Activated T-cell treated with anti-CD3 and anti-CD28 coated beads, Interleukin-2, amount 50 U/mL, for 24 hours (primary cell): ENCODE measurements at regions not wholly inside any gene's neighbourhood (a gene's known extent, or its start where the extent isn't known, plus 50 kb on each side); places are given as distances from the start of the nearest gene placed in this dataset.
"Not testable (repeated sequence)": the region's sequence is repeated elsewhere in the genome, so short reads cannot be mapped to it uniquely, and the experiment has no call there.

Experiments
- DNase-seq: peaks from one replicate; pipeline ENCODE4 v3.0.0-alpha.2; 2020
- H3K27ac Mint-ChIP-seq: 2 replicates; pipeline ENCODE4 v1.8.0; 2020; ENCODE audit warnings: mild to moderate bottlenecking, mixed read lengths
- H3K27me3 Mint-ChIP-seq: 2 replicates; pipeline ENCODE4 v1.8.0; 2020; ENCODE audit warnings: mixed read lengths
- H3K36me3 Mint-ChIP-seq: 2 replicates; pipeline ENCODE4 v1.8.0; 2020; ENCODE audit warnings: low read depth, mixed read lengths
- H3K4me1 Mint-ChIP-seq: 2 replicates; pipeline ENCODE4 v1.8.0; 2020; ENCODE audit warnings: low read depth, mixed read lengths
- H3K4me3 Mint-ChIP-seq: 2 replicates; pipeline ENCODE4 v1.8.0; 2020; ENCODE audit warnings: mild to moderate bottlenecking, moderate library complexity, mixed read lengths
- H3K9me3 Mint-ChIP-seq: 2 replicates; pipeline ENCODE4 v1.8.0; 2020; ENCODE audit warnings: mixed read lengths

GRCh38 chr19:27885359-27885758, 1327.6 kb downstream of the UQCRFS1 start:
- no peak for DNase-seq
- Mint-ChIP-seq H3K4me3 (no peak overlapping the region), H3K9me3 (peaks cover 23% of the 10 kb centered on the region), H3K4me1 (no peaks in the 10 kb centered on the region), H3K36me3 (no peaks in the 10 kb centered on the region), H3K27me3 (no peaks in the 10 kb centered on the region), H3K27ac (no peak overlapping the region)

- Mint-ChIP-seq H3K9me3 (peaks cover 23% of the 10 kb centered on the region), H3K4me3 (no peak overlapping the region)
Measured at GRCh38 chr19:27884376-27884775, 1328.6 kb downstream of the UQCRFS1 start.

GRCh38 chr19:27881213-27881612, 1331.7 kb downstream of the UQCRFS1 start:
- Mint-ChIP-seq H3K27me3 (no peaks in the 10 kb centered on the region), H3K9me3 (peaks cover 19% of the 10 kb centered on the region), H3K36me3 (no peaks in the 10 kb centered on the region), H3K4me1 (no peaks in the 10 kb centered on the region), H3K27ac (no peak overlapping the region), H3K4me3 (no peak overlapping the region)
- no peak for DNase-seq

More at GRCh38 chr19:27884376-27884775, 1328.6 kb downstream of the UQCRFS1 start:
- Mint-ChIP-seq H3K4me1 (no peaks in the 10 kb centered on the region), H3K27ac (no peak overlapping the region), H3K36me3 (no peaks in the 10 kb centered on the region), H3K27me3 (no peaks in the 10 kb centered on the region)
- no peak for DNase-seq

GRCh38 chr19:27876976-27877512, 1335.9 kb downstream of the UQCRFS1 start:
- H3K27ac Mint-ChIP-seq, result no peak overlapping the region
- no peaks in the 10 kb centered on the region for H3K36me3 Mint-ChIP-seq
- no peaks in the 10 kb centered on the region for H3K27me3 Mint-ChIP-seq
- H3K4me3 Mint-ChIP-seq, result no peak overlapping the region
- H3K4me1 Mint-ChIP-seq, result no peaks in the 10 kb centered on the region
- DNase-seq, result no peak
- H3K9me3 Mint-ChIP-seq, result peaks cover 11% of the 10 kb centered on the region

- Mint-ChIP-seq H3K9me3 (peaks cover 11% of the 10 kb centered on the region), H3K4me1 (no peaks in the 10 kb centered on the region), H3K27ac (no peak overlapping the region), H3K4me3 (no peak overlapping the region), H3K36me3 (no peaks in the 10 kb centered on the region), H3K27me3 (no peaks in the 10 kb centered on the region)
- no peak for DNase-seq
Measured at GRCh38 chr19:27876489-27876888, 1336.5 kb downstream of the UQCRFS1 start.

GRCh38 chr19:27872370-27872769, 1340.6 kb downstream of the UQCRFS1 start:
- peaks cover 2% of the 10 kb centered on the region for H3K36me3 Mint-ChIP-seq

GRCh38 chr19:27870293-27870692, 1342.7 kb downstream of the UQCRFS1 start:
- peaks cover 17% of the 10 kb centered on the region for H3K9me3 Mint-ChIP-seq
- no peak for DNase-seq
- H3K27me3 Mint-ChIP-seq, result no peaks in the 10 kb centered on the region
- no peaks in the 10 kb centered on the region for H3K4me1 Mint-ChIP-seq
- H3K36me3 Mint-ChIP-seq, result peaks cover 4% of the 10 kb centered on the region
- no peak overlapping the region for H3K4me3 Mint-ChIP-seq
- H3K27ac Mint-ChIP-seq, result no peak overlapping the region

More at GRCh38 chr19:27872370-27872769, 1340.6 kb downstream of the UQCRFS1 start:
- Mint-ChIP-seq H3K9me3 (peaks cover 12% of the 10 kb centered on the region), H3K4me3 (no peak overlapping the region), H3K27me3 (no peaks in the 10 kb centered on the region), H3K4me1 (no peaks in the 10 kb centered on the region), H3K27ac (no peak overlapping the region)
- no peak for DNase-seq

GRCh38 chr19:27868007-27868406, 1344.9 kb downstream of the UQCRFS1 start:
- Mint-ChIP-seq H3K9me3 (peaks cover 22% of the 10 kb centered on the region), H3K36me3 (peaks cover 4% of the 10 kb centered on the region), H3K27me3 (no peaks in the 10 kb centered on the region), H3K4me1 (no peaks in the 10 kb centered on the region), H3K4me3 (no peak overlapping the region), H3K27ac (no peak overlapping the region)
- no peak for DNase-seq

- Mint-ChIP-seq H3K36me3 (peaks cover 4% of the 10 kb centered on the region), H3K4me3 (no peak overlapping the region), H3K9me3 (peaks cover 28% of the 10 kb centered on the region)
Measured at GRCh38 chr19:27865927-27866777, 1346.8 kb downstream of the UQCRFS1 start.

GRCh38 chr19:27861411-27861975, 1351.5 kb downstream of the UQCRFS1 start:
- Mint-ChIP-seq H3K9me3 (peaks cover 69% of the 10 kb centered on the region), H3K36me3 (peaks cover 13% of the 10 kb centered on the region), H3K4me1 (no peaks in the 10 kb centered on the region), H3K27ac (no peak overlapping the region), H3K4me3 (no peak overlapping the region), H3K27me3 (no peaks in the 10 kb centered on the region)
- no peak for DNase-seq

More at GRCh38 chr19:27865927-27866777, 1346.8 kb downstream of the UQCRFS1 start:
- Mint-ChIP-seq H3K4me1 (no peaks in the 10 kb centered on the region), H3K27me3 (no peaks in the 10 kb centered on the region), H3K27ac (no peak overlapping the region)
- no peak for DNase-seq

- H3K9me3 Mint-ChIP-seq, result peaks cover 64% of the 10 kb centered on the region
- no peak overlapping the region for H3K4me3 Mint-ChIP-seq
- no peaks in the 10 kb centered on the region for H3K4me1 Mint-ChIP-seq
Measured at GRCh38 chr19:27860309-27860934, 1352.5 kb downstream of the UQCRFS1 start.

GRCh38 chr19:27859689-27860088, 1353.3 kb downstream of the UQCRFS1 start:
- peaks cover 70% of the 10 kb centered on the region for H3K9me3 Mint-ChIP-seq
- no peak overlapping the region for H3K4me3 Mint-ChIP-seq
- DNase-seq, result no peak
- H3K36me3 Mint-ChIP-seq, result peaks cover 11% of the 10 kb centered on the region
- H3K4me1 Mint-ChIP-seq, result no peaks in the 10 kb centered on the region
- H3K27me3 Mint-ChIP-seq, result no peaks in the 10 kb centered on the region
- H3K27ac Mint-ChIP-seq, result no peak overlapping the region

More at GRCh38 chr19:27860309-27860934, 1352.5 kb downstream of the UQCRFS1 start:
- Mint-ChIP-seq H3K36me3 (peaks cover 11% of the 10 kb centered on the region), H3K27me3 (no peaks in the 10 kb centered on the region), H3K27ac (no peak overlapping the region)
- DNase-seq, result no peak

GRCh38 chr19:27858981-27859581, 1353.9 kb downstream of the UQCRFS1 start:
- H3K9me3 Mint-ChIP-seq, result peaks cover 73% of the 10 kb centered on the region
- H3K27me3 Mint-ChIP-seq, result no peaks in the 10 kb centered on the region
- H3K36me3 Mint-ChIP-seq, result peaks cover 11% of the 10 kb centered on the region
- no peak for DNase-seq
- H3K4me3 Mint-ChIP-seq, result no peak overlapping the region
- H3K27ac Mint-ChIP-seq, result no peak overlapping the region
- H3K4me1 Mint-ChIP-seq, result no peaks in the 10 kb centered on the region

- Mint-ChIP-seq H3K9me3 (peaks cover 59% of the 10 kb centered on the region), H3K36me3 (peaks cover 15% of the 10 kb centered on the region)
- H3K4me1 Mint-ChIP-seq, DNase-seq, H3K27me3 Mint-ChIP-seq, H3K27ac Mint-ChIP-seq, H3K4me3 Mint-ChIP-seq: not testable (repeated sequence)
Measured at GRCh38 chr19:27852931-27853330, 1360.0 kb downstream of the UQCRFS1 start.
